HEK293 (cell line): ENCODE measurements at regions not wholly inside any gene's neighbourhood (a gene's known extent, or its start where the extent isn't known, plus 50 kb on each side); places are given as distances from the start of the nearest gene placed in this dataset.

Experiments
- CTCF ChIP-seq: fragments of 450-650 bp; formaldehyde crosslinking; IDR thresholded peaks from 2 replicates; pipeline ENCODE4 v1.5.1; 2016; ENCODE audit warnings: missing biosample characterization, missing genetic modification characterization
- HOXC10 ChIP-seq: sonication (generic); formaldehyde crosslinking; IDR thresholded peaks from 2 replicates; pipeline ENCODE4 v1.8.1; 2023; ENCODE audit warnings: mild to moderate bottlenecking, missing genetic modification reagents
- KLF8 ChIP-seq: fragments of 450-650 bp; formaldehyde crosslinking; IDR thresholded peaks from 2 replicates; pipeline ENCODE4 v1.5.1; 2016; ENCODE audit warnings: missing biosample characterization, missing genetic modification characterization
- PRDM2 ChIP-seq: fragments of 450-650 bp; formaldehyde crosslinking; IDR thresholded peaks from 2 replicates; pipeline ENCODE4 v1.5.1; 2016; ENCODE audit warnings: missing biosample characterization, missing genetic modification characterization, borderline replicate concordance
- REST ChIP-seq: fragments of 450-650 bp; formaldehyde crosslinking; IDR thresholded peaks from 2 replicates; pipeline ENCODE4 v1.5.1; 2016; ENCODE audit warnings: missing biosample characterization, missing genetic modification characterization
- TCF7L2 ChIP-seq: IDR thresholded peaks from 2 replicates; pipeline ENCODE4 v1.6.1; 2011; ENCODE audit warnings: low read depth, mild to moderate bottlenecking, inconsistent platforms, low read length, moderate library complexity, borderline replicate concordance
- ZFP3 ChIP-seq: fragments of 450-650 bp; formaldehyde crosslinking; IDR thresholded peaks from 2 replicates; pipeline ENCODE4 v1.5.1; 2016; ENCODE audit warnings: low read depth, missing biosample characterization, missing genetic modification characterization
- ZNF341 ChIP-seq: fragments of 450-650 bp; formaldehyde crosslinking; IDR thresholded peaks from 2 replicates; pipeline ENCODE4; 2016; ENCODE audit warnings: low read depth, missing biosample characterization, missing genetic modification characterization
- ZNF48 ChIP-seq: fragments of 450-650 bp; formaldehyde crosslinking; IDR thresholded peaks from 2 replicates; pipeline ENCODE4 v1.5.1; 2016; ENCODE audit warnings: missing biosample characterization, missing genetic modification characterization
- ZNF560 ChIP-seq: fragments of 450-650 bp; formaldehyde crosslinking; IDR thresholded peaks from 2 replicates; pipeline ENCODE4 v1.5.1; 2017; ENCODE audit warnings: missing biosample characterization, missing genetic modification characterization, borderline replicate concordance
- ZNF580 ChIP-seq: fragments of 450-650 bp; formaldehyde crosslinking; IDR thresholded peaks from 2 replicates; pipeline ENCODE4 v1.5.1; 2016; ENCODE audit warnings: missing biosample characterization, missing genetic modification characterization
- ZNF830 ChIP-seq: fragments of 450-650 bp; IDR thresholded peaks from 2 replicates; pipeline ENCODE4 v1.5.0; 2018; ENCODE audit warnings: missing biosample characterization, missing genetic modification characterization, low read depth, mild to moderate bottlenecking, moderate library complexity
- ZSCAN4 ChIP-seq: fragments of 450-650 bp; formaldehyde crosslinking; IDR thresholded peaks from 2 replicates; pipeline ENCODE4 v1.5.1; 2017; ENCODE audit warnings: missing biosample characterization, missing genetic modification characterization
- TF ChIP-seq, protein P1 (sequence below): fragments of 450-650 bp; formaldehyde crosslinking; IDR thresholded peaks from 2 replicates; pipeline ENCODE4 v1.5.1; 2016; ENCODE audit warnings: missing biosample characterization, missing genetic modification characterization

DNA sequence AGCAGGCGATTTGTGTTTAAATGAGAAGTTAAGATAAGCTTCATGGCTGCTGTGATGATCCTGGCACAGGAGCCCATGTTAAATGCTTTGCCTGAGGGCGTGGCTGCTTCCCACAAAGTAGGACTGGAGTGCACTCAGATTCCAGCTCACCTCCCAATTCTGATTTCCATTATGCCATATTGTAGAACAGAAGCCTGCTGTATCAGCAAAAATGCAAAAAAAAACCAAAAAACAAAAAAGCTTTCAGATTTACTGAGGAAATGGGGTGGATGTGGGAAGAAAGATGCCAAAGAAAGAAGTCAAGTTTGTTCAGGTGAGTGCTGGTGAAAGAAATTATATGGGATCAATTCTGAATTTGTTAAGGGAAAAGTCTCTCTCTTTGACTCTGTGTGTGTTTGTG, 610.4 kb upstream of the NETO1 start:
- TF ChIP-seq CTCF (no peak), ZNF560 (tag by site-specific recombination) (no peak), ZNF830 (tag by site-specific recombination) (no peak), TCF7L2 (no peak), REST (no peak), KLF8 (tag by site-specific recombination) (no peak), ZNF48 (no peak), HOXC10 (CRISPR knock-in tag) (no peak), PRDM2 (tag by site-specific recombination) (no peak), ZNF341 (no peak), ZNF580 (no peak), ZSCAN4 (tag by site-specific recombination) (no peak), ZFP3 (tag by site-specific recombination) (no peak)
- TF ChIP-seq, protein P1, sequence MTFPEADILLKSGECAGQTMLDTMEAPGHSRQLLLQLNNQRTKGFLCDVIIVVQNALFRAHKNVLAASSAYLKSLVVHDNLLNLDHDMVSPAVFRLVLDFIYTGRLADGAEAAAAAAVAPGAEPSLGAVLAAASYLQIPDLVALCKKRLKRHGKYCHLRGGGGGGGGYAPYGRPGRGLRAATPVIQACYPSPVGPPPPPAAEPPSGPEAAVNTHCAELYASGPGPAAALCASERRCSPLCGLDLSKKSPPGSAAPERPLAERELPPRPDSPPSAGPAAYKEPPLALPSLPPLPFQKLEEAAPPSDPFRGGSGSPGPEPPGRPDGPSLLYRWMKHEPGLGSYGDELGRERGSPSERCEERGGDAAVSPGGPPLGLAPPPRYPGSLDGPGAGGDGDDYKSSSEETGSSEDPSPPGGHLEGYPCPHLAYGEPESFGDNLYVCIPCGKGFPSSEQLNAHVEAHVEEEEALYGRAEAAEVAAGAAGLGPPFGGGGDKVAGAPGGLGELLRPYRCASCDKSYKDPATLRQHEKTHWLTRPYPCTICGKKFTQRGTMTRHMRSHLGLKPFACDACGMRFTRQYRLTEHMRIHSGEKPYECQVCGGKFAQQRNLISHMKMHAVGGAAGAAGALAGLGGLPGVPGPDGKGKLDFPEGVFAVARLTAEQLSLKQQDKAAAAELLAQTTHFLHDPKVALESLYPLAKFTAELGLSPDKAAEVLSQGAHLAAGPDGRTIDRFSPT = no peak
